ENCODE measurements at regions not wholly inside any gene's neighbourhood (a gene's known extent, or its start where the extent isn't known, plus 50 kb on each side); places are given as distances from the start of the nearest gene placed in this dataset.

- ATAC-seq (no peak), DNase-seq (ENCODE audit: low read depth, low spot score) (no peak)
- Histone ChIP-seq H3K4me2 (ENCODE audit: low read length) (no peak overlapping the region), H3K4me1 (ENCODE audit: control insufficient read depth in 1 of 2, insufficient read depth in 2 of 2, low read length in 2 of 2) (no peaks in the 10 kb centered on the region), H3K36me3 (ENCODE audit: control insufficient read depth in 1 of 2, insufficient read depth in 2 of 2, low read length in 2 of 2) (no peaks in the 10 kb centered on the region), H3K9ac (ENCODE audit: low read length) (no peak overlapping the region), H3K4me3 (replicated peaks in 1 of 2; ENCODE audit: low read depth in 1 of 2, low read length in 2 of 2) (no peak overlapping the region), H4K20me1 (ENCODE audit: insufficient read depth) (no peaks in the 10 kb centered on the region), H3K9me2 (ENCODE audit: insufficient read depth) (no peaks in the 10 kb centered on the region), H3K27me3 (ENCODE audit: insufficient read depth, low read length) (no peaks in the 10 kb centered on the region), H2AFZ (ENCODE audit: low read depth, low read length, poor library complexity, severe bottlenecking) (no peak overlapping the region), H3K79me2 (ENCODE audit: insufficient read depth, low read length) (no peaks in the 10 kb centered on the region), H3K9me3 (ENCODE audit: control insufficient read depth in 1 of 2, insufficient read depth in 1 of 2, low read depth in 1 of 2, low read length in 2 of 2) (no peaks in the 10 kb centered on the region), H3K27ac (ENCODE audit: low read depth, low read length) (no peak overlapping the region)
- ChIA-PET POLR2A (no interaction called here), CTCF (no interaction called here), RAD21 (ENCODE audit: low non-redundant PET in 1 of 2, low total read pairs in 2 of 2, uncharacterized antibody in 2 of 2, unreplicated experiment in 2 of 2) (no interaction called here)
- TF ChIP-seq ZFX (IDR thresholded peaks at IDR 0.05) (no peak), ZNF274 (IDR thresholded peaks at IDR 0.05; ENCODE audit: low read depth, low read length) (no peak), POLR2A (IDR thresholded peaks at IDR 0.05; ENCODE audit: borderline replicate concordance, extremely low read depth, insufficient read depth, insufficient read length) (no peak), CEBPB (IDR thresholded peaks at IDR 0.05; ENCODE audit: low read depth) (no peak), SIN3A (IDR thresholded peaks at IDR 0.05; ENCODE audit: low read depth) (no peak), ZBTB33 (IDR thresholded peaks at IDR 0.05; ENCODE audit: extremely low read depth, insufficient replicate concordance, low read length) (no peak), CBX3 (IDR thresholded peaks at IDR 0.05; ENCODE audit: low read depth) (no peak), JUND (IDR thresholded peaks at IDR 0.05) (no peak), YY1 (IDR thresholded peaks at IDR 0.05; ENCODE audit: extremely low read depth, insufficient replicate concordance, low read depth, low read length) (no peak), EZH2phosphoT487 (IDR thresholded peaks at IDR 0.05; ENCODE audit: borderline replicate concordance) (no peak), CTCF (IDR thresholded peaks at IDR 0.05 in 2 of 3, conservative IDR thresholded peaks at IDR 0.05 in 1 of 3; ENCODE audit: borderline replicate concordance in 1 of 3, insufficient read depth in 1 of 3, low read depth in 2 of 3, low read length in 2 of 3) (no peak), SP1 (IDR thresholded peaks at IDR 0.05; ENCODE audit: low read depth) (no peak), EZH2 (IDR thresholded peaks at IDR 0.05) (no peak)
- TF ChIP-seq, protein P1, sequence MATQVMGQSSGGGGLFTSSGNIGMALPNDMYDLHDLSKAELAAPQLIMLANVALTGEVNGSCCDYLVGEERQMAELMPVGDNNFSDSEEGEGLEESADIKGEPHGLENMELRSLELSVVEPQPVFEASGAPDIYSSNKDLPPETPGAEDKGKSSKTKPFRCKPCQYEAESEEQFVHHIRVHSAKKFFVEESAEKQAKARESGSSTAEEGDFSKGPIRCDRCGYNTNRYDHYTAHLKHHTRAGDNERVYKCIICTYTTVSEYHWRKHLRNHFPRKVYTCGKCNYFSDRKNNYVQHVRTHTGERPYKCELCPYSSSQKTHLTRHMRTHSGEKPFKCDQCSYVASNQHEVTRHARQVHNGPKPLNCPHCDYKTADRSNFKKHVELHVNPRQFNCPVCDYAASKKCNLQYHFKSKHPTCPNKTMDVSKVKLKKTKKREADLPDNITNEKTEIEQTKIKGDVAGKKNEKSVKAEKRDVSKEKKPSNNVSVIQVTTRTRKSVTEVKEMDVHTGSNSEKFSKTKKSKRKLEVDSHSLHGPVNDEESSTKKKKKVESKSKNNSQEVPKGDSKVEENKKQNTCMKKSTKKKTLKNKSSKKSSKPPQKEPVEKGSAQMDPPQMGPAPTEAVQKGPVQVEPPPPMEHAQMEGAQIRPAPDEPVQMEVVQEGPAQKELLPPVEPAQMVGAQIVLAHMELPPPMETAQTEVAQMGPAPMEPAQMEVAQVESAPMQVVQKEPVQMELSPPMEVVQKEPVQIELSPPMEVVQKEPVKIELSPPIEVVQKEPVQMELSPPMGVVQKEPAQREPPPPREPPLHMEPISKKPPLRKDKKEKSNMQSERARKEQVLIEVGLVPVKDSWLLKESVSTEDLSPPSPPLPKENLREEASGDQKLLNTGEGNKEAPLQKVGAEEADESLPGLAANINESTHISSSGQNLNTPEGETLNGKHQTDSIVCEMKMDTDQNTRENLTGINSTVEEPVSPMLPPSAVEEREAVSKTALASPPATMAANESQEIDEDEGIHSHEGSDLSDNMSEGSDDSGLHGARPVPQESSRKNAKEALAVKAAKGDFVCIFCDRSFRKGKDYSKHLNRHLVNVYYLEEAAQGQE (IDR thresholded peaks at IDR 0.05; ENCODE audit: low read depth): no peak
- TF ChIP-seq, protein P2, sequence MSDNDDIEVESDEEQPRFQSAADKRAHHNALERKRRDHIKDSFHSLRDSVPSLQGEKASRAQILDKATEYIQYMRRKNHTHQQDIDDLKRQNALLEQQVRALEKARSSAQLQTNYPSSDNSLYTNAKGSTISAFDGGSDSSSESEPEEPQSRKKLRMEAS (IDR thresholded peaks at IDR 0.05): no peak
- intact Hi-C loops (cut with micrococcal nuclease): no loop called here
- BruUV-seq (replicated peaks): no TSS peak
Measured at GRCh38 chr4:141899103-141899502, 262.7 kb downstream of the IL15 start.
